T-helper 2 cell (primary cell): ENCODE measurements at regions not wholly inside any gene's neighbourhood (a gene's known extent, or its start where the extent isn't known, plus 50 kb on each side); places are given as distances from the start of the nearest gene placed in this dataset.
"Not testable (repeated sequence)": the region's sequence is repeated elsewhere in the genome, so short reads cannot be mapped to it uniquely, and the experiment has no call there.

ENCODE experiments used
- DNase-seq, 5 experiments: peaks; one replicate each; pipeline versions ENCODE4 v3.0.0 to v3.0.0-alpha.2; 2012 to 2022

- no peak for DNase-seq
Measured at GRCh38 chrX:121671649-121672048, 624.2 kb downstream of the GLUD2 start.

- DNase-seq = peak in 1 of 5 experiments; percentile 7
Measured at GRCh38 chrX:121709236-121709635, 661.8 kb downstream of the GLUD2 start.

- no peak for DNase-seq
Measured at GRCh38 chrX:121733514-121733913, 686.1 kb downstream of the GLUD2 start.

GRCh38 chrX:121746105-121746504, 698.7 kb downstream of the GLUD2 start:
- DNase-seq = no peak

- DNase-seq = not testable (repeated sequence)
Measured at GRCh38 chrX:121753602-121754001, 706.2 kb downstream of the GLUD2 start.

GRCh38 chrX:121754301-121754700, 706.9 kb downstream of the GLUD2 start:
- DNase-seq = no peak

- no peak for DNase-seq
Measured at GRCh38 chrX:121755541-121755940, 708.1 kb downstream of the GLUD2 start.

- DNase-seq = no peak
Measured at GRCh38 chrX:121761845-121762244, 714.4 kb downstream of the GLUD2 start.

- no peak for DNase-seq
Measured at GRCh38 chrX:121763671-121764070, 716.3 kb downstream of the GLUD2 start.

GRCh38 chrX:121768210-121768609, 720.8 kb downstream of the GLUD2 start:
- DNase-seq = not testable (repeated sequence)

- DNase-seq = no peak
Measured at GRCh38 chrX:121781991-121782390, 734.6 kb downstream of the GLUD2 start.

GRCh38 chrX:121782544-121782943, 735.1 kb downstream of the GLUD2 start:
- DNase-seq = no peak

- no peak for DNase-seq
Measured at GRCh38 chrX:121782976-121783375, 735.6 kb downstream of the GLUD2 start.

- no peak for DNase-seq
Measured at GRCh38 chrX:121802881-121803412, 755.5 kb downstream of the GLUD2 start.

- DNase-seq = no peak
Measured at GRCh38 chrX:121823406-121823805, 776.0 kb downstream of the GLUD2 start.

GRCh38 chrX:121831601-121832000, 784.2 kb downstream of the GLUD2 start:
- no peak for DNase-seq

GRCh38 chrX:121832446-121832845, 785.0 kb downstream of the GLUD2 start:
- DNase-seq = no peak

GRCh38 chrX:121836000-121836399, 788.6 kb downstream of the GLUD2 start:
- no peak for DNase-seq

GRCh38 chrX:121851033-121851432, 803.6 kb downstream of the GLUD2 start:
- DNase-seq = no peak

GRCh38 chrX:121853762-121854613, 806.6 kb downstream of the GLUD2 start:
- no peak for DNase-seq

GRCh38 chrX:121854614-121854911, 807.2 kb downstream of the GLUD2 start:
- DNase-seq = no peak

GRCh38 chrX:121858867-121859647, 811.6 kb downstream of the GLUD2 start:
- no peak for DNase-seq

GRCh38 chrX:121863976-121864375, 816.6 kb downstream of the GLUD2 start:
- DNase-seq = no peak

GRCh38 chrX:121864561-121864960, 817.2 kb downstream of the GLUD2 start:
- DNase-seq = no peak
